DLD1 (cell line): ENCODE measurements at regions not wholly inside any gene's neighbourhood (a gene's known extent, or its start where the extent isn't known, plus 50 kb on each side); places are given as distances from the start of the nearest gene placed in this dataset.

ENCODE experiments used
- in situ Hi-C: cut with HindIII; loops from 2 replicates; pipeline ENCODE4 v1.10.0; 2017; ENCODE audit warnings: low sequenced_read_pairs

DNA sequence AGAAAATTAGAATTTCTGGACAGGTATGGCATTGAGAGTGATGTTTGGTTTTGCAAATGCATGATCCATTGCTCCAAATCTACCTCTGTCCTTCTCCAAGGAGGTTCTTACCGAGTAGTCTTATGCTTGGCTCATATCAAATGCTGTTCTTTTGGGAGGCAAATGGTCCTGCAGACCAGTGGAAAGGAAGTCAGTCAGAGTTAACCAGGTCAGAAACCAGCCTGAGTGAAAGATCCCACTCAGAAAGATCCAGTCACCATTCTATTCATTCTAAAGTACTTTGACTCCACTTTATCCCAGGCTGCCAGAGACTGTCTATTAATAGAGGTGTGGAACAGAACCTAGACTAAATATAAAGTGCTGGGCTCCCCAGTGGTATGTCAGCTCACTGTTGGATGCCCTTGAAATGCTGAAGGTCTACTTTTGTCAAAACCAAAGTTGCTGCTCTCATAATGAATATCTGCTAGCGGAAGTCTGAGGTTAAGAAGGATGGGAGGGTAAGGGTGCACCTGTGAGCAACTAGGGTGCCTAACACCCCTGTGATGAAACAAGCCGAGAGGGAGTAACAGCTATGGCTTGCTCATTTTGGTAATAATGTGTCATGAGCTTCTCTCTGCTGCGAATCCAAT, 302.2 kb downstream of the ZNF608 start:
- in situ Hi-C loops: no loop called here

DNA sequence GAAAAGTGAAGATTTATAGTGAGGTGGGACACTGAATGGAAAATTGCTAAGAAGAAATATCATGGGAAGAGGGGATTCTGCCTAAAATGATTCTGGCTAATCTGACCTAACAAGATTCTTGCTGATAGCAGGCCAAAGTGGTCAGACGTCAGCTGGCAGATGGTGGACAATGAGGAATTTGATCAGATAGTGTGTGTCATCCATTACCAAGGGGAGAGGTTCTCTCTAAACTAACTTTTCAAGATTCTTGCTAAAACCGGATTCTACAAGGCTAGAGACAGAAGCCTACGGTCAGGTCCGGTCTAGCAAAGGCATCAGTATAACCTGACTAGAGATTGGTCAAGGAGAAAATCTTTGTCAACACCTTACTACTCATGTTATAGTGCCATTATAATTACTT, 306.0 kb downstream of the ZNF608 start:
- in situ Hi-C loops: no loop called here

DNA sequence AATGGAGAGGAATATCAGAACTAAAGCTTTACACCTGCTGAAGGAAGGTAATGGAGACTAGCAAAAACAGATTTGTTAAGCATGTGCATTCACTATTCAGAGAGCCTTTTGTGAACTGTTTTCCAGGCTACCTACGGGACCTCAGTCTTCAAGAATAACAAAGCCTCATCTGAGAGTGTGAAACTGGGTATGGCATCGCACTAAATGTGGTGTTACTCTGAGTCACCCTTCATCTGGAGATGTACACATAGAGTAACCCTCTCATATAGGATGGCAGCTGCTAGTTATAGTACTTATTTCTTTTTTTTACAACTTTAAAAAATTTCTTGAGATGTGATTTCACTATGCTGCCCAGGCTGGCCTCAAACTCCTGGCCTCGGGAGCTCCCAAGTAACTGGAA, 306.8 kb downstream of the ZNF608 start:
- in situ Hi-C loops: no loop called here

DNA sequence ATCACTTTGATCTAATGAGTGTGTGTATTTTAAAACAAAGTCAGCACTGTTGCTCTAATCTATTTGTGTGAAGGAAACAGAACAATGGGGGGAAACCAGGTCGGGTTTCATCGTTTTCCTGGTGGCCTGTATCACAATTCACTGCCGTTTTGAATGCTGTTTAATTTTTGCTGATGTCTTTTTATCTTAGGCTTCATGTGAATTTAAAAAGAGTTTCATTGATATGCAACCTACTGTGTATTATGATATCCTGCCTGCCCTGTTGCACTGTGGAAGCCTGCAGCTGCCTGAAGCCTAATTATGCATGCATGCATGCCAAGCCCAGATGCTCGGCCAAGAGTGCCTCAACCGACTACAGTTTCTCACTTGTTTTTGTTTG, 307.5 kb downstream of the ZNF608 start:
- in situ Hi-C loops: no loop called here

DNA sequence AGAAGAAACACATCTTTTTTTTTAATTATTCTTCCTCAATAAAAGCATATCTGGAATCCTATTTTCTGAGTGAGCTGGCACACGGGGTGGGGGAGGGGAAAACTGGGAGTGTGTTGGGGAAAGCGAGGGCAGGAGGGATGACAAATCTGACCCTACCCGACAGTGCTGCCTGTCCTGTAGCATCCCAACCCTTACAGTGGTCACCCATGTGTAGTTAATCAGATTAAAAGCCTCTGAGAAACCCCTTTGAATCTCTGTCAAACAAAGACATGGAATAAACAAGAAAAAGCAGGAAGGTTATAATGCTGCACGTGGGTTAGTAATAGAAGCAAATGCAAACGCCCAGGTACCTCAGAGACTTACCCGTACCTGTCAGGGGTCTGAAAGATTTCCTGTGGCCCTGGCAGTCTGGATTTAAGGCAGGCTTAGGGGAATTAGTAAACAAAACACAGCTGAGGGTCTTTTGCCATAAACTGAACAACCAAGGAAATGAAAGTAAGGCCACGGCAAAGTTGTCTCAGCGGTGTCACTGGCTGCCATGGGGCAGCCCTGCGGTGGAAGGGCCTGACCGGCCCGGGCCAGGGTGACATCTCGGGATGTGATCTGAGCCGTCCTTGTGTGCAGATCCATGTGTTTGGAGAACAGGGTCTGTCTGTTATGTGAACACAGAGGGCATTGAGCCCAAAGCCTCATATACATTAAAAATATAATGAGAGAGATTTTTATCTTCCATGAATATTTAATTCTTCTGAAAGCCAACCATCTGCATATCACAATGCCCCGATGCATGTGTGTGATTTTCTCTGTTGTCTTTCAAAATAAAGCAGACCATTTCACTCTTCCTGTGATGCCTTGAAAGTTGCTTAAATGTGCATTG, 308.2 kb downstream of the ZNF608 start:
- in situ Hi-C loops: no loop called here

DNA sequence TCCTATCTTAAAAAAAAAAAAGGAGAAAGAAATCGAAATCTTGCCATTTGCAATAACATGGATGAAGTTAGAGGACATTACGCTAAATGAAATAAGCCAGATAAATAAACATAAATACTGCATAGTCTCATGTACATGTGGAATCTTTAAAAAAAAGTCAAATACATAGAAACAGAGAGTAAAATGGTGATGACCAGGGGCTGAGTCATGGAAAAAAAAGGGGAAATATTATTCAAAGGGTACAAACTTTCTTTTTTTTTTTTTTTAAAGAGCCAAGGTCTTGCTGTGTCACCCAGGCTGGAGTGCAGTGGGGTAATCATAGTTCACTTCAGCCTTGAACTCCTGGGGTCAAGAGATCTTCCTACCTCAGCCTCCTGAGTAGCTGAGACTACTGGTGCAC, 310.1 kb downstream of the ZNF608 start:
- in situ Hi-C loops: no loop called here

DNA sequence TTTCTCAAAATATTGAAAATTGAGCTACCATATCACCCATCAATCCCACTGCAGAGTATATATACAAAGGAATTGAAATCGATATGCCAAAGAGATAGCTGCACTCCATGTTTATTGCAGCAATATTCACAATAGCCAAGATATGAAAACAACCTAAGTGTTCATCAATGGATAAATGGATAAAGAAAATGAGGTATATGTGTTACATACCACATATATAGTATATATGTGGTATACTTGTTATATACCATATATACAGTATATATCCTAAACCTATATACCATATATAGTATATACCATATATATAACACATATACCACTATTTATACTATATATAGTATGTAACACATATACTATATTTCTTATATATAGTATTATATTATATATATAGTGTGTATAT, 313.3 kb downstream of the ZNF608 start:
- in situ Hi-C loops: no loop called here

DNA sequence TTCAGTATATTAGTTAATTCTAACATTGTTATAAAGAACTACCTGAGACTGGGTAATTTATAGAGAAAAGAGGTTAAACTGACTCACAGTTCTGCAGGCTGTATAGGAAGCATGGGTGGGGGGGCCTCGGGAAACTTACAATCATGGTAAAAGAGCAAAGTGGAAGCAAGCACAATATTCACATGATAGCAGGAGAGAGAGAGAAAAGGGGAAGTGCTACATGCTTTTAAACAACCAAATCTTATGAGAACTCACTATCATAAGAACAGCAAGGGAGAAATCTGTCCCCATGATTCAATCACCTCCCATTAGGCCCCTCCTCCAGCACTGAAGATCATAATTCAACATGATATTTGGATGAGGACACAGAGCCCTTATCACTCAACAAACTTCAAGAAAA, 324.9 kb downstream of the ZNF608 start:
- in situ Hi-C loops: no loop called here

DNA sequence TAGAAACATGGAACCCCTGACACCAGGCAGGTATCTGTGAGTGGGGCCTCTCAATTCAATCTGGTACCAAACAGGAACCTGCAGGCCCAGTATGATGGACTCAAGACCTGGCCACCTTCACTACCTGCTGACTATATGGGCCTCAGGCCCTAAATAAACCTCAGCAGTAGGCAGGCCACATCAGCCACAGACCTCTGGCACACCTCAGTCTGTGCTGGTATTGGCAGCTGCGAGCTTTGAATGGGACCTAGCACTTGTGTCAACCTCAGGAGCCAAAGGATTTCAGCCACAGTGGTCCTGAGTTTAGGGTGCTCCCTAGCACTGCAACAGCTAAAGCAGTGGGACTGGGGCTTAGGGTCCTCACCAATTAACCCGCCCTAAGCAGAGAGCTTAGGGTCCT, 325.5 kb downstream of the ZNF608 start:
- in situ Hi-C loops: no loop called here

DNA sequence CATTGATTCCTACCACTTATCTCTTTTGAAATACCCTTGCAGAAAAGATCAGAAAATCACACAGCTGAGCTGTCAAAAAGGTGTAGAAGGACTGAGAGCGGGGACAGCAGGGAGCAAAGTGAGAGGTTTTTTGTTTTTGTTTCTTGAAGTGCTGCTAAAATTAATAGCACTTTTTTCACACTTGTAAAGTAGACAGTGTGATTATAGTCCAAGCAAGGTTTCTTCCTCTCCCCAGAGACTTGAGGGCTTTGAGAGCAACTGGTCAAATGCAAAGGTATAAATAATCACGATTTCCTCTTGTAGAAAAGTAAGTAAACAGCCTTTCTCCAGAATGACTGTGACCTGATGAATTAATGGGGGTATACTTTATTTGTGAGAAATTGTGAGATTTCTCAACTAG, 326.9 kb downstream of the ZNF608 start:
- in situ Hi-C loops: no loop called here

DNA sequence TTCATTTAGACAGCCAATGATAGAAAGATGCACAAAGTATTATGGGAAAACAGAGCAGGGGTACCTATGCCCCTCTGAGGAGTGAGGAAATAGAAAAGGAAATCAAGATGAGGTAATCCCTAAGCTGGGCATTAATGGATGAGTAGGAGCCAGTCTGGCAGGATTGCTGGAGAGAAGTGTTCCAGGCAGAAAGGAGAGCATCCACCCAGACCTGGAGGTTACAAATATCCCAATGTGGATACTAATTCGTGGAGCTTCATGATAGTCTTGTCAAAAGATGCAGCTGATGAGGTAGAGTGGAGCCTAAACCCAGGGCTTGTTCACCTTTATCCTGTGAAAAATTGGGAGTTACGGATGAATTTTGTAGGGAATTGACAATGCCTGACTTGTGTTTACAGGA, 328.0 kb downstream of the ZNF608 start:
- in situ Hi-C loops: no loop called here

DNA sequence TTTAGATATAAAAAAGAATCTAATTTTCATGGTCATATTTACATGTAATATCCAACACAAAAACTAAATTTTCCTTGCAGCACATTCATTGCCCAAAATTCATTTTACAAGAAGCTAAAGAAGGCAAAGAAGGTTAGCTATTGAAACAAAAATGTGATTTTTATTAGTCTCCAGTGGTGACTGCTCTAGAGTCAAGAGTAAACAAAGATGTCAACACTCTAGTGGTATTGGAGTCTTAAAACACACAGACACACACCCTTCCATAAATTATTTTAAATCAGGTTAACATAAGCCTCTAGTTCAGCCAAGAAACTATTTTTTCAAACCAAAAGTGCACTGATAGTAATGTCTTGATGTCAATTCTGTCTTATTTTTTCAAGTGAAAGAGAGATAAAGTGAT, 329.2 kb downstream of the ZNF608 start:
- in situ Hi-C loops: no loop called here

DNA sequence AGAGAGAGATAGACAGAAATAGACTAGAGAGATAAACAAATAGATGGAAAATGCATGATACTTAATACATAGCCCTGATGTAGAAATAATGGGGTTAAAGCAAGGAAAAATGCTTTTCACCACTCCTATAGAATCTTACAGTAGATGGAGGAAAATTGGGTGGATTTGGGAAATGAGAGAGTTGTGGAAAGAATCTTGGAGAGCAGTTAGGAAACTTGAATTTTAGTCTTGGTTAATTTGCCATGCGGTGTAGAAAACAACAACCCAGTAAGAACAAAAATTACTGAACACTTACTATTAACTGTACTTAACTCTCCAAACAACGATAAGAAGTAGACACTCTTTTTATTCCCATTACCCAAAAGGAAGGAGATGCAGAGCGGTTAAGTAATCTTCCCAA, 329.8 kb downstream of the ZNF608 start:
- in situ Hi-C loops: no loop called here

DNA sequence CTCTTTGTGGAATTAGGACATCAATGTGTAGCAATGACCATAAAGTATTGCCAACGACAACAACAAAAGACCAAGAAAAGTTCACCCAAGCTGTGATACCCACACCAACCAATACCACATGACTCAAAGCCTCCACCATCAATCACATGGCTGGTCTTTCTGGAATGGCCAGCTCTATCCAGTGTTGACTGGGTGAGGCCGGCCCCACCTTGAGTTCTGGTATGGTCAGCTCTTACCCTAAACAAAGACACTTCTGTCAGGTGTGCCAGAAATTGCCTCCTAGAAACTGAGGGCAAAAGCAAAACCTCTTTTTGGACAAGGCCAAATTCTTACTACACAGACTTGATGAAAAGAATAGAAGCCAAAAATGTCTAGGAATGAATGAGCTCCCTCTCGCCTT, 331.5 kb downstream of the ZNF608 start:
- in situ Hi-C loops: no loop called here

DNA sequence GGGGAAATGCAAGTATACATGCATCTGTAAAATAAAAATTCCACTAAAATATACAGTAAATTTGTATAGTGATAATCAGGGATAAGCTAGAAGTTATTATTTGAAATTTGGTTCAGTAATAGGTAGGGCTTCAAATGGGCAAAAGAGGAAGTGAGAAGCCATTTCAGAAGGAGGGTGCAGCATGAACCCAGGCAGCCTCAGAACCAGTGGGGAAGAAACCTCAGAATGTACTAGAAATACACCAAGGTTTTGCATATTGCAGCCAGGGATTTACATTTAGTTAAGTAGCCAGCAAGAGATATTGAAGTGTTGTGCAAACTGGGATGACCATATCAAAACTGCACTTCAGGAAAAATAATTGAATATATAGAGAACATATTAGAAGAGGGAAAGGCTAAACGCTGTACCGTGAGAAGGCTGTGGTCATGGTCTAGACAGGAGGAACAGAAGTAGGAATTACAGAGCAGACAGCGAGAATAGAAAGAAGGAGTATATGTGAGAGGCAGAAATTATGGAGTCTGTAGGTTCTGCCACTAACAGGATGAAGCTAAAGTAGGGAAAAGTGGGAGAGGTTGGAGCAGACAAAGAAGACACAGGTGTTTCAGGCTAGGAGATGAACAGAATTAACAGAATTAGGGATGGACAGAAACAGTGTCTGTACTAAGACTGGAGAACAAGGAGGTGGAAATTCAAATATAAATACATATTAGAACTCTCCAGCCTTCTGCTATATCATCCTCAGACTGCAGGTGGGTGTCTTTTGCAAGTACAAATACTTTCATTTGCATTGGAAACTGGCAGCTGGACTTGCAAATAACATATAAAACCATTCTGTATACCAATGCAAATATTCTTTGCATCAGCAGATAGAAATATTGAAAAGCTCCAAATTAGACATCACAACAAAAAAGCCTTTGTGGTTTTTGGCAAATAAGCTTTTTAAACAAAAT, 335.6 kb downstream of the ZNF608 start:
- in situ Hi-C loops: no loop called here

DNA sequence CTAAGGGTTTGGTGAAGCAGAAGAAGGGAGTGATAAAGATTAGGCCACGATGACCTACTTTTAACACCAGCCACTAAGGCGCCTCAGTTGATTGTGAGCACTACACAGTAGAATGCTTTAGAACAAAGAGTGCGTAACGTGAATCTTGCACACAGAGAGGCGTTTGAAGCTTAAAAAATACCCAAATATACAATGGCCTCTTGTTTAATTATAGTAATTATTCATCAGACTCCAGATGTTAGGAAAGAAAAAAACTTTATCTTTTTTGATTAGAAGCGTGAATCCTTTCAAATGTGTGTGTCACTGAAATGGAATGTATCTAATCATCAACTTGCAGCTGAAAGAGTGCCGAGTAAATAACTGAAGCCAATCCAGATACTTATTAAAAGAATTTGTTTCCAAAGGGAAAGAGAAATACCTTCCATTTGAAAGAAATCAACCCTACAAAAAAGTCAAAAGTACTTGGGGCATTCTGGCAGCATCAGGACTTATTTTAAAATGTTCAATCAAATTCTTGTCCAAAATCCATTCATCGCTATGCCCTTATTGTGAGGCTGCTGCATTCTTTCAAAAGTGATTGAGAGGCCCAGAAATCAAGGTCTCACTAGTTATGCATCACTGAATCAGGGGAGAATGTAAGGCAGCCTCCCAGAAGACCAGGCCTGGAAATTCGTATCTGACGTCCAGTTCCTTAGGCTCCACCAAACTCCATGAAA, 337.5 kb downstream of the ZNF608 start:
- in situ Hi-C loops: no loop called here

DNA sequence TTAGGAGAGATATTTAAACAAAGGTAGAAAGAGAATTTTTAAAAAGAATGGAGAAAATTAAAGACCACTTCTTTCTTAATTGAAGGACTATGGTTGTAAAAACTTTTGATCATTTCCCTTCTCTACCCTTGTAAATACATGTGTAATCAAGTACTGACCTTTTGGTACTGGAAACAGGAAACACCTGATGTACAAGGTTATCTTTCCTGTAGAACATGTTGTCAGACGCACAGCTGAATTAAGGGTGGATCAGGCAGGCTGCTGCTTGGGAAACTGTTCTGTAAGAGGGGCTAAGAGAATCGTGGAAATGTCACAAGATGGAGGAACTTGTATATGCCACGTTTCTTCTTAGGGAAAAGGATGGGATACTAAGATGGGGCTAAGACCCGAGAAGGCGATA, 341.6 kb downstream of the ZNF608 start:
- in situ Hi-C loops: no loop called here

DNA sequence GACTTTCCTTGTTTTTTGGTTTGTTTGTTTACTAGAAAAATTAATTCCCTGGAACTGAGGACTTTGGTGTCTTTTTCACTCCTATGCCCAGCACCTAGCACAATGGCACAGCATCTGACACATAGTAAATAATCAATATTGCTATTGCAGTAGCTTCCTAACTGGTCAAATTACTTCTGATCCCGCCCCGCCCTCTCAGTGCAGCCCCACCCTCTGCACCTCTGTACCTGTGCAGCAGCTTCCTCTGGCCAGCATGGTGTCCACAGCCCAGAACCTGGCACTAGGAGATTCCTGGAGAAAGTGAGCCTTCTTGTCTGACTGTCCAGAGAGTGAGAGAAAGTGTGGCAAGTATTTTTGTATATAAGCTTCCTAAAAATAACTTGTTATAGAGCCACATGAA, 343.2 kb downstream of the ZNF608 start:
- in situ Hi-C loops: no loop called here

DNA sequence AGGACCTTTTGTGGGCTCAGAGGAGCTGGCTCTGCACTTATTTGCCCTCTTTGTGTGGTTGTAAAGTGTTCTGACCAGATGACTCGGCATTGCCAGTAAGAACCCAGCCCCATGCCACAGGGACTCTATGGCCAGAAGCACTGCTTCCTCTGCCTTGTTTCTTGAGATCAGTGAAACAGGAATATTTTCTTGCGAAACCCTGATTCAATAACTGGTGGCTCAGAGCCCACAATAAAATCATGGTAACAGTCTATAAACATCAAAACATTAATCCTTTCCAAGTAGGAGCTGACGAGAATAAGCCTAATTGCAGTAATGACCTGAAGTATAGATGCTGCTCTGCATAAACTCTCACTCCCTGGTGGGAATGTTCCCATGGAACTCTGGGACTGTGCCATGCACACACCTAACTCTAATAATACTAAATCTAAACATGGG, 344.3 kb downstream of the ZNF608 start:
- in situ Hi-C loops: no loop called here

DNA sequence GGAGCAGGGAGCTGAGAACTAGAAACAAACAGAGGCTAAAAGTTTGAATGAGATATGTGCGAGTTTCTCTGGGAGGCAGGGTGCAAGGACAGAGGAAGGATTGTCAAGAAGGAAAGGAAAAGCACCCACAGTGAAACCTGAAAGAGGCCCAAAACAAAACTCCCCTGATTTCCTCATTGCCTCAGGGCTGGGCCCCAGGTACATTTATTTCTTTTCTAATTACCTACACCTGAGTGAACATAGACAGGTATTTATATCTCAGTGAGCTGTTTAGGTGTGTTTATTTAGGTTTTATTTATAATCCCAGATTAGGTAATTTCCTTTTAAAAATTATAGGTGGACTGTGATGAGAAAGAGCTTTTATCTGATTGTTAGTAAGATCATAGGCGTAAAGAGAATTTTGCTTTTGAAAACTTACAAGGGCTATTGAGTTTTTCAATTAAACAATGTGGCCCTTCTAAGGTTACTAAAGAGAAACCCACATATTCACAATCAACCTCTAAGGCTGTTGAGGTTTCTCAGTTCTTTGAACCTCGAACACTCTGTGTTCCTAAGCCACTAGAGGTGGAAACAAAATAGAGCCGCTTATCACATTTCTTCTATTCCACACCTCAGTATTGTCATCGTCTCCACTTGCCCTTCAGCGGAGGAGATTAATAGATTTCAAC, 344.8 kb downstream of the ZNF608 start:
- in situ Hi-C loops: no loop called here
